PC-3 (cell line): ENCODE measurements at regions not wholly inside any gene's neighbourhood (a gene's known extent, or its start where the extent isn't known, plus 50 kb on each side); places are given as distances from the start of the nearest gene placed in this dataset.

ENCODE experiments used
- ATAC-seq: fragments of 200-7000 bp; cut with Tn5 transposase; 2 replicates; pipeline ENCODE4 v1.9.1; 2020; ENCODE audit warnings: mild to moderate bottlenecking, moderate library complexity
- BruUV-seq: library from RNA; stranded (reverse); fragments of 400-500 nt; replicated peaks from 2 replicates; lab custom pipeline; 2021; lab: Mats Ljungman, UMichigan
- CTCF ChIA-PET: fragments of 300-600 bp; sonication (Branson Sonifier 250); formaldehyde crosslinking; loops from one replicate; lab custom pipeline; 2022; ENCODE audit warnings: antibody characterized with exemption; lab: Charles Lee
- POLR2A ChIA-PET: fragments of 300-600 bp; sonication (Branson Sonifier 250); formaldehyde crosslinking; loops from one replicate; lab custom pipeline; 2022; ENCODE audit warnings: antibody characterized with exemption; ENCODE audit not compliant: unreplicated experiment; lab: Charles Lee
- DNase-seq: peaks from one replicate; pipeline ENCODE4 v3.0.0-alpha.2; 2015
- H2AFZ ChIP-seq: fragments of 300-600 bp; sonication (generic); 2 replicates; pipeline ENCODE4 v1.6.0; 2016; ENCODE audit warnings: antibody characterized with exemption, low read length
- H3F3A ChIP-seq: fragments of 300-600 bp; sonication (generic); one replicate; pipeline ENCODE4 v1.6.0; 2017; ENCODE audit warnings: antibody characterized with exemption, low read length, control low read depth, mild to moderate bottlenecking; ENCODE audit not compliant: unreplicated experiment
- H3K27ac ChIP-seq: fragments of 300-600 bp; sonication (generic); 2 replicates; pipeline ENCODE4 v1.5.1; 2016; ENCODE audit warnings: mild to moderate bottlenecking, low read length
- H3K27me3 ChIP-seq: fragments of 300-600 bp; sonication (generic); 2 replicates; pipeline ENCODE4 v1.6.1; 2016; ENCODE audit warnings: low read length, mixed read lengths
- H3K36me3 ChIP-seq: fragments of 300-600 bp; sonication (generic); 2 replicates; pipeline ENCODE4 v1.6.1; 2016; ENCODE audit warnings: low read depth, mixed run types, low read length, mixed read lengths
- H3K4me1 ChIP-seq: fragments of 300-600 bp; sonication (generic); 2 replicates; pipeline ENCODE4 v1.5.1; 2016; ENCODE audit warnings: low read length; ENCODE audit not compliant: insufficient read depth
- H3K4me2 ChIP-seq: fragments of 300-600 bp; sonication (generic); 2 replicates; pipeline ENCODE4 v1.6.0; 2016; ENCODE audit warnings: low read length
- H3K4me3 ChIP-seq: fragments of 300-600 bp; sonication (generic); 2 replicates; pipeline ENCODE4 v1.5.1; 2016; ENCODE audit warnings: mild to moderate bottlenecking, low read length, mixed read lengths
- H3K79me2 ChIP-seq: fragments of 300-600 bp; sonication (generic); 2 replicates; pipeline ENCODE4 v1.6.1; 2017; ENCODE audit warnings: low read length, mixed read lengths
- H3K9ac ChIP-seq: fragments of 300-600 bp; sonication (generic); 2 replicates; pipeline ENCODE4 v1.6.0; 2016; ENCODE audit warnings: mild to moderate bottlenecking, low read length
- H3K9me2 ChIP-seq: fragments of 300-600 bp; sonication (generic); replicated peaks from 2 replicates; pipeline ENCODE4 v1.6.1; 2016; ENCODE audit warnings: mixed run types, low read length, mixed read lengths
- H3K9me3 ChIP-seq: fragments of 300-600 bp; sonication (generic); 2 replicates; pipeline ENCODE4 v1.6.1; 2016; ENCODE audit warnings: low read length, mixed read lengths
- H4K20me1 ChIP-seq: fragments of 300-600 bp; sonication (generic); 2 replicates; pipeline ENCODE4 v1.6.1; 2016; ENCODE audit warnings: low read length, mixed read lengths
- CTCF ChIP-seq: fragments of 300-600 bp; sonication (generic); conservative IDR thresholded peaks from 2 replicates; pipeline ENCODE4 v1.5.1; 2017; ENCODE audit warnings: antibody characterized with exemption, low read depth, mild to moderate bottlenecking, low read length
- EZH2 ChIP-seq: fragments of 300-600 bp; sonication (generic); IDR thresholded peaks from one replicate; pipeline ENCODE4 v1.6.1; 2017; ENCODE audit warnings: antibody characterized with exemption, mild to moderate bottlenecking, low read length; ENCODE audit not compliant: unreplicated experiment
- EZH2phosphoT487 ChIP-seq: fragments of 300-600 bp; sonication (generic); IDR thresholded peaks from 2 replicates; pipeline ENCODE4 v1.6.1; 2018; ENCODE audit warnings: mild to moderate bottlenecking, antibody characterized with exemption, low read length, borderline replicate concordance
- intact Hi-C: fragments of 100-400 bp; cut with micrococcal nuclease; formaldehyde crosslinking; loops from 2 replicates; pipeline ENCODE4 v1.9.0; 2023

- H3K4me1 ChIP-seq, result no peaks in the 10 kb centered on the region
- H3F3A ChIP-seq, result no peaks in the 10 kb centered on the region
- H2AFZ ChIP-seq, result no peak overlapping the region
- TF ChIP-seq CTCF, result no peak
- no peak for TF ChIP-seq EZH2phosphoT487
- TF ChIP-seq EZH2, result no peak
- no TSS peak for BruUV-seq
- H3K4me3 ChIP-seq, result no peak overlapping the region
- ATAC-seq, result no peak
- CTCF ChIA-PET, result no interaction called here
- DNase-seq, result no peak
- no peaks in the 10 kb centered on the region for H3K79me2 ChIP-seq
- no peaks in the 10 kb centered on the region for H4K20me1 ChIP-seq
- H3K9me2 ChIP-seq, result no peaks in the 10 kb centered on the region
- no peaks in the 10 kb centered on the region for H3K9me3 ChIP-seq
- no peaks in the 10 kb centered on the region for H3K36me3 ChIP-seq
- H3K27ac ChIP-seq, result no peak overlapping the region
- H3K4me2 ChIP-seq, result no peak overlapping the region
- H3K27me3 ChIP-seq, result no peaks in the 10 kb centered on the region
- intact Hi-C loops, result no loop called here
- H3K9ac ChIP-seq, result no peak overlapping the region
- POLR2A ChIA-PET, result no interaction called here
These were observed 1581.0 kb downstream of the MAT2B start for GRCh38 chr5:165086465-165086864.

GRCh38 chr5:165094782-165095181, 1589.4 kb downstream of the MAT2B start:
- TF ChIP-seq CTCF (no peak), EZH2phosphoT487 (no peak), EZH2 (no peak)
- H3K4me3 ChIP-seq, result no peak overlapping the region
- H3K27ac ChIP-seq, result no peak overlapping the region
- no peak overlapping the region for H2AFZ ChIP-seq
- no peaks in the 10 kb centered on the region for H3F3A ChIP-seq
- no peaks in the 10 kb centered on the region for H3K27me3 ChIP-seq
- ChIA-PET CTCF (no interaction called here), POLR2A (no interaction called here)
- H3K36me3 ChIP-seq, result no peaks in the 10 kb centered on the region
- no peaks in the 10 kb centered on the region for H3K4me1 ChIP-seq
- H3K79me2 ChIP-seq, result no peaks in the 10 kb centered on the region
- H4K20me1 ChIP-seq, result no peaks in the 10 kb centered on the region
- intact Hi-C loops, result no loop called here
- no peak for ATAC-seq
- no peak overlapping the region for H3K4me2 ChIP-seq
- BruUV-seq, result no TSS peak
- no peaks in the 10 kb centered on the region for H3K9me3 ChIP-seq
- no peak overlapping the region for H3K9ac ChIP-seq
- no peak for DNase-seq
- no peaks in the 10 kb centered on the region for H3K9me2 ChIP-seq

GRCh38 chr5:165101709-165102108, 1596.3 kb downstream of the MAT2B start:
- no peaks in the 10 kb centered on the region for H3K36me3 ChIP-seq
- no peaks in the 10 kb centered on the region for H3K9me3 ChIP-seq
- no peak overlapping the region for H3K27ac ChIP-seq
- CTCF ChIA-PET, result no interaction called here
- H2AFZ ChIP-seq, result no peak overlapping the region
- no peaks in the 10 kb centered on the region for H4K20me1 ChIP-seq
- H3K4me1 ChIP-seq, result no peaks in the 10 kb centered on the region
- no peak overlapping the region for H3K4me2 ChIP-seq
- no peak overlapping the region for H3K9ac ChIP-seq
- no peak overlapping the region for H3K4me3 ChIP-seq
- intact Hi-C loops, result no loop called here
- POLR2A ChIA-PET, result no interaction called here
- H3F3A ChIP-seq, result no peaks in the 10 kb centered on the region
- DNase-seq (no peak), ATAC-seq (no peak)
- no peaks in the 10 kb centered on the region for H3K27me3 ChIP-seq
- no peaks in the 10 kb centered on the region for H3K9me2 ChIP-seq
- TF ChIP-seq CTCF (no peak), EZH2 (no peak), EZH2phosphoT487 (no peak)
- no TSS peak for BruUV-seq
- H3K79me2 ChIP-seq, result no peaks in the 10 kb centered on the region
